ENCODE measurements at regions not wholly inside any gene's neighbourhood (a gene's known extent, or its start where the extent isn't known, plus 50 kb on each side); places are given as distances from the start of the nearest gene placed in this dataset.

GRCh38 chr9:110143485-110143884 lies 64.5 kb downstream of the C9orf152 start:
- DNase-seq (ENCODE audit: low spot score): no peak

DNA sequence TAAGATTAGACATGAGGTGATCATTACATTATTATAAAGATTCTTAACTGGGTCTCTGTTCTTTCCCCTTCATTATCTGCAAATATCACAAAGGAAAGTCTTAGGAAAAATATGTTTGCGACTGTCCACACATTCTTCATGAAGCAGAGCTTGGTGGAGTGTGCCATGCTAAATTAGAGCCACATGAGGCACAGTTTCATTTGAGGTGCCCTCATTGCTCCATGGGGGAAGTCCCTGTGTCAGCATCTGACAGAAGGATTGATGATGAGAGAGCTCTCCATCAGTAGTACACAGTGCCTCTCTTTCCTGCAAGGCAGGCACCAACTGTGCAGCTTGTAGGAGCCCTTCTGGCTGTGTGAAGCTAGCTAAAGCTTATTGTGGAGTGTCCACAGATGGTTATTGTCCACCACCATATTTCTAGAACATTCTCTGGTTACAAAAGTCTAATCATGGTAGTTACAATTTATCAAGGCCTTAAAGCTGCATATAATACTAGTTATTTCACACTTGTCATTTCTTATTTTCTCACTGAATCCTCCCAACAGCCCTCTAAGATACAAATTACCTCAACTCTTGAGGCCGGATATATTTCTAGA lies 63.9 kb downstream of the C9orf152 start:
- no peak for DNase-seq (ENCODE audit: low spot score)

DNA sequence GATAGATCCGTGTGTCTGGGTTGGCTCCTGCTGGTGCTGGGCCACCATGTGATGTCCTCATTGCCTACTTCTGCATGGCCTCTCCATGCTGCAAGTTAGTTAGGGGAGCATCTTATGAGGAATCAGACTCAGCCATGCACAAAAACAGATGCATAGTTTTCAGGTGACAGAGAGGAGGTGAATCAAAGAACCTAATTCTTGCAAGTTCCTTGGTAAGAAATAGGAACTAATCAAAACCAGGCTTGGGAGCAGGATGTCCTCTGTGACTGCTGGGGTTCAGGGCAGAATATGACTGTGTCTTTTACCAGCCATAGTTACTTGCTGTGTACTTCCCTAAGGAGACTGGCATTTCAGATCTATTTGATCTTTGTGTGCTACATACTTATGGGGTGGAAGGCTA lies 61.6 kb downstream of the C9orf152 start:
- no peak for DNase-seq (ENCODE audit: low spot score)

- DNase-seq (ENCODE audit: low spot score): no peak
These were observed 59.6 kb downstream of the C9orf152 start for GRCh38 chr9:110148384-110148783.

- no peak for DNase-seq (ENCODE audit: low spot score)
These were observed 59.1 kb downstream of the C9orf152 start for GRCh38 chr9:110148891-110149290.
